OCI-LY1 (cell line): ENCODE measurements at regions not wholly inside any gene's neighbourhood (a gene's known extent, or its start where the extent isn't known, plus 50 kb on each side); places are given as distances from the start of the nearest gene placed in this dataset.

Experiments used
- H2AFZ ChIP-seq: fragments of 200-600 bp; sonication (generic), shearing (Covaris generic); 2 replicates; pipeline ENCODE4 v1.6.0; 2014; ENCODE audit warnings: antibody characterized with exemption, mild to moderate bottlenecking, low read length
- H3F3A ChIP-seq: fragments of 200-600 bp; sonication (generic), shearing (Covaris generic); 2 replicates; pipeline ENCODE4 v1.6.0; 2014; ENCODE audit warnings: mild to moderate bottlenecking, antibody characterized with exemption, low read length, moderate library complexity; ENCODE audit not compliant: insufficient read depth
- H3K27ac ChIP-seq: fragments of 200-600 bp; sonication (generic); 2 replicates; pipeline ENCODE4 v1.5.1; 2014; ENCODE audit warnings: low read length, mixed run types, mild to moderate bottlenecking, low read depth; ENCODE audit not compliant: poor library complexity, severe bottlenecking
- H3K27me3 ChIP-seq: fragments of 200-600 bp; sonication (generic); 2 replicates; pipeline ENCODE4 v1.6.0; 2014; ENCODE audit warnings: antibody characterized with exemption, mild to moderate bottlenecking, low read length, moderate library complexity; ENCODE audit not compliant: insufficient read depth
- H3K36me3 ChIP-seq: fragments of 200-600 bp; sonication (generic); 2 replicates; pipeline ENCODE4 v1.6.1; 2014; ENCODE audit warnings: mild to moderate bottlenecking, antibody characterized with exemption, low read length, moderate library complexity, mixed read lengths; ENCODE audit not compliant: insufficient read depth
- H3K4me1 ChIP-seq: fragments of 200-600 bp; sonication (generic); 2 replicates; pipeline ENCODE4 v1.5.1; 2014; ENCODE audit warnings: mild to moderate bottlenecking, low read length, moderate library complexity; ENCODE audit not compliant: insufficient read depth, severe bottlenecking
- H3K4me2 ChIP-seq: fragments of 200-600 bp; sonication (generic), shearing (Covaris generic); 2 replicates; pipeline ENCODE4 v1.6.1; 2014; ENCODE audit warnings: low read length
- H3K4me3 ChIP-seq: fragments of 200-600 bp; sonication (generic); 2 replicates; pipeline ENCODE4 v1.5.1; 2014; ENCODE audit warnings: low read length, low read depth, mild to moderate bottlenecking, mixed read lengths; ENCODE audit not compliant: poor library complexity, severe bottlenecking
- H3K79me2 ChIP-seq: fragments of 200-600 bp; shearing (Covaris generic); 2 replicates; pipeline ENCODE4 v1.6.1; 2016; ENCODE audit warnings: mixed run types, low read length, mixed read lengths; ENCODE audit not compliant: insufficient read depth
- H3K9ac ChIP-seq: fragments of 200-600 bp; sonication (generic), shearing (Covaris generic); 2 replicates; pipeline ENCODE4 v1.6.1; 2014; ENCODE audit warnings: mild to moderate bottlenecking, low read length, mixed read lengths
- H3K9me2 ChIP-seq: fragments of 200-600 bp; sonication (generic), shearing (Covaris generic); 2 replicates; pipeline ENCODE4 v1.6.1; 2014; ENCODE audit warnings: low read depth, mild to moderate bottlenecking, low read length, mixed read lengths
- H3K9me3 ChIP-seq: fragments of 200-600 bp; shearing (Covaris generic); 2 replicates; pipeline ENCODE4 v1.6.1; 2014; ENCODE audit warnings: low read length, mixed read lengths
- H4K20me1 ChIP-seq: fragments of 200-600 bp; sonication (generic), shearing (Covaris generic); 2 replicates; pipeline ENCODE4 v1.6.0; 2016; ENCODE audit warnings: mild to moderate bottlenecking, low read length; ENCODE audit not compliant: insufficient read depth
- EZH2 ChIP-seq: fragments of 200-600 bp; sonication (generic), shearing (Covaris generic); IDR thresholded peaks from 2 replicates; pipeline ENCODE4 v1.8.0; 2017; ENCODE audit warnings: borderline replicate concordance, mixed run types, mild to moderate bottlenecking, antibody characterized with exemption, low read length, moderate library complexity, mixed read lengths
- TF ChIP-seq, protein P1 (sequence below): fragments of 200-600 bp; sonication (generic), shearing (Covaris generic); IDR thresholded peaks from 2 replicates; pipeline ENCODE4 v1.5.1; 2017; ENCODE audit warnings: mild to moderate bottlenecking, antibody characterized with exemption, low read length, moderate library complexity, mixed read lengths

DNA sequence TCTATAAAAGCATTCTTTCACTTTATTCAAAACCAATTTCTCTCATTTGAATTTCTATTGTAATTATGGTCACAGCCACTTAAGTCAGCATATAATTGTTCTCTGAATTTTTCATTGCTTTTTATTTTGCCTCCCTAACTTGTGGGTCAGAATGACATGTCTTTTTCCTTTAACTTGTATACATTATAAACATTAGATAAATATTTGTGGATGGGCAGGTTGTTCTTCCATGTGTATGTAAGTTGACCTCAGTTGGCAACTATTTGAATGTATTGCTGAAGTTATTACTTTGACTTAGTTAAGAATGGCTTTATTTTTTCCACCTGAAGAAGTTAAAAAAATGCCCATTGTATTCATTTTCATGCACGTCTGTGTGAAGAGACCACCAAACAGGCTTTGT is 83.0 kb upstream of the MAP3K7 start:
- no peak for TF ChIP-seq EZH2
- Histone ChIP-seq H3K36me3 (no peaks in the 10 kb centered on the region), H3K4me3 (no peak overlapping the region), H3K79me2 (no peaks in the 10 kb centered on the region), H3K9me2 (no peaks in the 10 kb centered on the region), H4K20me1 (no peaks in the 10 kb centered on the region), H3K4me2 (no peak overlapping the region), H3K9me3 (no peaks in the 10 kb centered on the region), H3K27ac (no peak overlapping the region), H3F3A (no peaks in the 10 kb centered on the region), H3K27me3 (no peaks in the 10 kb centered on the region), H3K4me1 (no peaks in the 10 kb centered on the region), H2AFZ (no peak overlapping the region), H3K9ac (no peak overlapping the region)

DNA sequence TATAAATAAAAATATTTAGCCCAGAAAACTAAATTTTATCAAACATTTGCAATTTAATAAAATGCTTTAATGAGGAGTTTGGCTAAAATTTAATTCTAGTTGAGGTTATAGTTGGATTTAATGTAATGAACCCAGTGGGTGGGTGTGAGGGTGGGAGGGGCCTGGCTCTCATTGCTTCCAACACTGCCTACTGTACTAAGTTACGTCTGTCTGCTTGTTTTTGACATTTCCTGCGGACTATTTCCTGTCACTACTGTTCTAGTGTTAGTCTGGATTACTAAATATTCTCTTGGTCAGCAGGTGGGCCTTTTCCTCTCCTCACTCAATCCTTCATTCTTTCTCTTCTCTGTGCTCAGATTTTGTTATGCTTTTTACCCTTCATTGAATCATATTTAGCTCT is 82.5 kb upstream of the MAP3K7 start:
- Histone ChIP-seq H3K4me3 (no peak overlapping the region), H3K4me1 (no peaks in the 10 kb centered on the region), H3K36me3 (no peaks in the 10 kb centered on the region), H4K20me1 (no peaks in the 10 kb centered on the region), H3K79me2 (no peaks in the 10 kb centered on the region), H3K9me2 (no peaks in the 10 kb centered on the region), H2AFZ (no peak overlapping the region), H3K4me2 (no peak overlapping the region), H3K9ac (no peak overlapping the region), H3K27ac (no peak overlapping the region), H3K27me3 (no peaks in the 10 kb centered on the region), H3K9me3 (no peaks in the 10 kb centered on the region), H3F3A (no peaks in the 10 kb centered on the region)
- TF ChIP-seq EZH2 = no peak
- TF ChIP-seq, protein P1, sequence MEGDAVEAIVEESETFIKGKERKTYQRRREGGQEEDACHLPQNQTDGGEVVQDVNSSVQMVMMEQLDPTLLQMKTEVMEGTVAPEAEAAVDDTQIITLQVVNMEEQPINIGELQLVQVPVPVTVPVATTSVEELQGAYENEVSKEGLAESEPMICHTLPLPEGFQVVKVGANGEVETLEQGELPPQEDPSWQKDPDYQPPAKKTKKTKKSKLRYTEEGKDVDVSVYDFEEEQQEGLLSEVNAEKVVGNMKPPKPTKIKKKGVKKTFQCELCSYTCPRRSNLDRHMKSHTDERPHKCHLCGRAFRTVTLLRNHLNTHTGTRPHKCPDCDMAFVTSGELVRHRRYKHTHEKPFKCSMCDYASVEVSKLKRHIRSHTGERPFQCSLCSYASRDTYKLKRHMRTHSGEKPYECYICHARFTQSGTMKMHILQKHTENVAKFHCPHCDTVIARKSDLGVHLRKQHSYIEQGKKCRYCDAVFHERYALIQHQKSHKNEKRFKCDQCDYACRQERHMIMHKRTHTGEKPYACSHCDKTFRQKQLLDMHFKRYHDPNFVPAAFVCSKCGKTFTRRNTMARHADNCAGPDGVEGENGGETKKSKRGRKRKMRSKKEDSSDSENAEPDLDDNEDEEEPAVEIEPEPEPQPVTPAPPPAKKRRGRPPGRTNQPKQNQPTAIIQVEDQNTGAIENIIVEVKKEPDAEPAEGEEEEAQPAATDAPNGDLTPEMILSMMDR = no peak

DNA sequence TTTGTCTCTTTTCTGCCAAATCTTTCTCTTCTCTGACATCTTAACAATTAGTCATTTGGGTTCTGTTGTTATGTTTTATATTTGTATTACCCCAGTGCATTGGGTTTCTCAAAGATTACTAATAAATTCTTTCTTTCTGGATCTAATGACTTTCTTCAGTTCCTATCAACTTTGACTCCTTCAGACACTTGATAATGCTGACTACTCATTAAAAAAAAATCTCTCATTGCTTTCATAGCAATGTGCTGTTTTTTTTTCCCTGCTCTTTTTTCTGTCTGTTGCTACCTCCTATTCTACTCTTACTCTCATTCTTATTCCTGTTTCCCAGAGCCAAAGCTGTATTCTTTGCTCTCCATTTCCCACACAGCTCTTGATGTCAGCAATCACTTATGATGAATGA is 81.3 kb upstream of the MAP3K7 start:
- Histone ChIP-seq H4K20me1 (no peaks in the 10 kb centered on the region), H3K4me3 (no peak overlapping the region), H3K79me2 (no peaks in the 10 kb centered on the region), H2AFZ (no peak overlapping the region), H3K36me3 (no peaks in the 10 kb centered on the region), H3K9ac (no peak overlapping the region), H3K27me3 (no peaks in the 10 kb centered on the region), H3K27ac (no peak overlapping the region), H3K9me3 (no peaks in the 10 kb centered on the region), H3K9me2 (no peaks in the 10 kb centered on the region), H3K4me1 (no peaks in the 10 kb centered on the region), H3K4me2 (no peak overlapping the region), H3F3A (no peaks in the 10 kb centered on the region)
- TF ChIP-seq EZH2 = no peak
- TF ChIP-seq, protein P1 = no peak

DNA sequence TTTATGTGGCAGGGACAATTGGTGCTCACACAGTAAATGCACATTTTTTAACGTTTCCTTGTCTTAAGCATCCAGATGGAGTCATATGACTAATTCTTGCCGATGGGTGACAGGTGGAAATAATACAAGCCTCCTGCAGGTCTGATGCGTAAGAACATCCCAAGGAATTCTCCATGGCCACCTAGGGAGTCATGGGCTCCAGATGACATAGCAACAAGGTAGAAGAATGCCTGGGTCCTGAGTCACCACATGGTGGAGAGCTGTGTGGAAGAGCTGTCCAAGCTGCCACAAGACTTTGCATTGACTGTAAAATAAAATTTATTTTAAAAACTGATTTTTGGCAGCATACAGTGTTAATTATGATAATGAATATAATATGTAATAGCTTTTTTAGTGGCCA is 77.0 kb upstream of the MAP3K7 start:
- no peaks in the 10 kb centered on the region for H3K9me2 ChIP-seq
- no peak overlapping the region for H3K4me2 ChIP-seq

More for the DNA sequence above, 77.0 kb upstream of the MAP3K7 start:
- TF ChIP-seq EZH2 = no peak
- TF ChIP-seq, protein P1 = no peak
- Histone ChIP-seq H3K9me3 (no peaks in the 10 kb centered on the region), H3K9ac (no peak overlapping the region), H3K27ac (no peak overlapping the region), H3K4me3 (no peak overlapping the region), H3K4me1 (no peaks in the 10 kb centered on the region), H4K20me1 (no peaks in the 10 kb centered on the region), H3K27me3 (no peaks in the 10 kb centered on the region), H3K36me3 (no peaks in the 10 kb centered on the region), H2AFZ (no peak overlapping the region), H3F3A (no peaks in the 10 kb centered on the region), H3K79me2 (no peaks in the 10 kb centered on the region)
